Right cardiac atrium (tissue), 5 donors: ENCODE measurements at regions not wholly inside any gene's neighbourhood (a gene's known extent, or its start where the extent isn't known, plus 50 kb on each side); places are given as distances from the start of the nearest gene placed in this dataset.

Experiments used
- ATAC-seq, 2 donors: fragments of 200-7000 bp; cut with Tn5 transposase; one replicate each; pipeline versions ENCODE4 v1.8.0 to v1.9.1; 2020; ENCODE audit warnings: moderate library complexity in 2 of 2, mild to moderate bottlenecking in 1 of 2
- DNase-seq, 3 donors: peaks; one replicate each; pipeline ENCODE4 v3.0.0-alpha.2; 2020
- H3K27ac ChIP-seq: one replicate; pipeline ENCODE4 v1.5.1; 2013; ENCODE audit warnings: mild to moderate bottlenecking, low read length, control low read depth, moderate library complexity
- H3K27me3 ChIP-seq: one replicate; pipeline ENCODE4 v1.6.1; 2013; ENCODE audit not compliant: control insufficient read depth, insufficient read depth
- H3K4me1 ChIP-seq: one replicate; pipeline ENCODE4 v1.6.1; 2013; ENCODE audit warnings: low read length; ENCODE audit not compliant: control insufficient read depth, insufficient read depth
- H3K4me3 ChIP-seq: one replicate; pipeline ENCODE4 v1.5.1; 2013; ENCODE audit warnings: low read length, control low read depth
- H3K9me3 ChIP-seq: one replicate; pipeline ENCODE4 v1.6.1; 2013; ENCODE audit warnings: low read length; ENCODE audit not compliant: control insufficient read depth
- WGBS: extraction: QIAGEN DNeasy Blood & Tissue Kit; methylation state at CpG from one replicate; pipeline ENCODE4 v1.1.7; 2013; 5-methylcytosine and 5-hydroxymethylcytosine counted together
- intact Hi-C, 4 donors: fragments of 100-400 bp; cut with DNase I; formaldehyde crosslinking; loops; one replicate each; pipeline versions ENCODE4 v1.11.0 to v1.14.0; 2022 to 2023
- donor health status: healthy with polysubstance abuse.
- donor health status: DM: no; HTN: yes; CAD: no.
- donor health status: DM: no; HTN: no; CAD: no.
- donor health status: DM: no; HTN: yes; CAD: no; lungs with severe emphysema.
- donor health status: DM: yes; HTN: yes; CAD: no.

DNA sequence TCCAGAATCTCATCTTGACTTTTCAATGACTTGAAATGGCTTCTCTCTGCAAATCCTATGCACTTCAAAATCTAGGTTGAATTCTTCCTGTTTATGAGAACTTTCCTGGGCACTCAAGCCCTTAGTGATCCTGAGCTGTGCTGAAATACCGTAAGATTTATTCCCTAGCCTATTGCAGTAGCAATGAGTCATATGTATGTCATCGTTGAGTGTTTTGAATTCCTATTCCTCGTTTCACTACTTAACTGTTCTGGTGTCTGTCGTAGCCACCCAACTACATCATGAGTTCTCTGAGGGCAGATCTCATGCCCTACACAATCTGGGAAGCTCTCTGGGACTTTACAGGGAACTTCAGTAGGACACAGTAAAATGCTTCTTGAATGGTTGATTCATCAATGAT is 190.8 kb upstream of the TMEM132C start:
- intact Hi-C loops: no loop called here
- Histone ChIP-seq H3K27me3 (no peaks in the 10 kb centered on the region), H3K4me1 (no peaks in the 10 kb centered on the region), H3K4me3 (no peak overlapping the region), H3K27ac (no peak overlapping the region), H3K9me3 (no peaks in the 10 kb centered on the region)
- ATAC-seq (no peak), DNase-seq (no peak)
- WGBS: 60% methylated on average over 4 of the region's 4 CpGs

DNA sequence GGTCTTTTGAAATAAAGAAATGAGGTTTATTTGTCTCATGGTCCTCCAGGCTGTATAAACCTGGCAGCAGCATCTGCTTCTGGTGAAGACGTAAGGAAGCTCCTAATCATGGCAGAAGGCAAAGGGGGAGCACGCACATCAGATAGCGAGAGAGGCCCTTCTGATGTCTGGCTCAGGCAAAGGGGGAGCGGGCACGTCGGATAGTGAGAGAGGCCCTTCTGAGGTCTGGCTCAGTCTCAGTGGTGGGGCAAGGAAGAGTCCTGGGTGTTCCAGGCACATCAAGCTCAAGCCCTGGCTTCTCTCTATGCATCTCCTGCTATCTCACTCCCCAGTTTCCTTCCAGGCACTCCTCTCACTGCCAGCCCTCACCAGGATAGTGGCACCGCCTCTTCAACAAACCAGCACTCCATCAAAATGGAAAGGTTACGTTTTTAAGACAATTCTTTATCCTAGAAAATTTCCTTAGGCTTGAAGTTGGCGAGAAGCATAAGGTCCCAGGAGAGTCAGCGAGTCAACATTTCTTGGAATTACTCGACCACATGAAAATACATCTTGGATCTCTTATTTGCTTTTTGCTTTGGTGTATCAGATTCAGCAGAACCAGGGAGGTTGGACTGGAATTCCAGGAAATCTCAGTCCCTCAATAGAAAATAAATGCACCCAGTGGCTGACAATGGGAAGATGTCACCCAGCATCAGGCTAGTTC is 189.6 kb upstream of the TMEM132C start:
- Histone ChIP-seq H3K4me3 (no peak overlapping the region), H3K27ac (no peak overlapping the region), H3K9me3 (no peaks in the 10 kb centered on the region), H3K27me3 (no peaks in the 10 kb centered on the region), H3K4me1 (no peaks in the 10 kb centered on the region)
- intact Hi-C loops: no loop called here
- DNase-seq (no peak), ATAC-seq (no peak)
- 77% methylated on average over 11 of the region's 11 CpGs for WGBS

DNA sequence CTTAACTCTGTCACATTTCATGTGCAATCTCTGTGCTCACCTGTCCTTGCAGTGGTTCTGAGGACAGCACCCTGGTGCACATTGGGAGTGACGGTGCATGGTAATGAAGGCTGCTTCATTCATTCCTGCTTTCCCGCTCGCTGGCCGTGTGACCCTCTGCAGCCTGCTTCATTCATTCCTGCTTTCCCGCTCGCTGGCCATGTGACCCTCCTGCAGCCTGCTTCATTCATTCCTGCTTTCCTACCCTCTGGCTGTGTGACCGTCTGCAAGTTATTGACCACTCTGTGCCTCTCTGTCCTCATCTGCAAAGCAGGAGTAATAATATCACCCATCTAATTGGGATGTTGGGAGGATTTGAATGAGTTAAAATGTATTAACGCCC is 189.1 kb upstream of the TMEM132C start:
- ATAC-seq: no peak
- no peaks in the 10 kb centered on the region for H3K9me3 ChIP-seq
- H3K27ac ChIP-seq: no peak overlapping the region
- no peak for DNase-seq
- H3K27me3 ChIP-seq: no peaks in the 10 kb centered on the region
- 88% methylated on average over 8 of the region's 8 CpGs for WGBS
- H3K4me1 ChIP-seq: no peaks in the 10 kb centered on the region
- intact Hi-C loops: no loop called here
- no peak overlapping the region for H3K4me3 ChIP-seq

DNA sequence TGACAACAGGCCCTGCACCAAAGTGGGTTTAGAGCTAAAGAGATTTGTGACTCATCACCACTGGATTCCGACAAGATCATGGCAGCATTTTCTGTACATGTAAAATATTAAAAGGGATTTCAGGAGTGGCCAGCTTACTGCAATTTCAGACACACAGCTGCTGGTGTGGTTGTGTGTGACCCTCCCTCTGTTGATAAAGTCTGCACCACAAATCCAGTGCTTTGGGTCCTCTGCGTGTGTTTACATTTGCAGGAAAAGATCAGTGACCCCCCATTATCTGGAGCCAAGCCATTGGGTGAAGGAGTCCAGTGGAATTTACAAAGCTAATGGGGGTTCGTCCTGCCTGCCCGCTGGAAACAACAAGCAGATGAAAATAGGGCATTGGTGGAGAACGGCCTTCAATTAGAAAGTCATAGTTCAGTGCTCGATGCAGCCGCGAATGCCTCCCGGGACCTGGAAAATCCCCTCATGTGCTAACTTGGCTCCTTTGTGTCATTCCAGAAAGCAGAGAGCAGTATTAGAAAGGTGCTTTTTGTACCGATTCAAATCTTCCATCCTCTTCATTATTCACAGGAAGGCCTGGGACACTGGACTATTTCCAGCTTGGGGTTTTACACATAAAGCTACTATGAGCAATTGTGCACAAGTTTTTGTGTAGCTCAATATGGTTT is 188.5 kb upstream of the TMEM132C start:
- 46% methylated on average over 10 of the region's 10 CpGs for WGBS
- Histone ChIP-seq H3K9me3 (no peaks in the 10 kb centered on the region), H3K27me3 (no peaks in the 10 kb centered on the region), H3K4me1 (no peaks in the 10 kb centered on the region), H3K27ac (no peak overlapping the region), H3K4me3 (no peak overlapping the region)
- ATAC-seq: no peak
- no peak for DNase-seq
- intact Hi-C loops: no loop called here

DNA sequence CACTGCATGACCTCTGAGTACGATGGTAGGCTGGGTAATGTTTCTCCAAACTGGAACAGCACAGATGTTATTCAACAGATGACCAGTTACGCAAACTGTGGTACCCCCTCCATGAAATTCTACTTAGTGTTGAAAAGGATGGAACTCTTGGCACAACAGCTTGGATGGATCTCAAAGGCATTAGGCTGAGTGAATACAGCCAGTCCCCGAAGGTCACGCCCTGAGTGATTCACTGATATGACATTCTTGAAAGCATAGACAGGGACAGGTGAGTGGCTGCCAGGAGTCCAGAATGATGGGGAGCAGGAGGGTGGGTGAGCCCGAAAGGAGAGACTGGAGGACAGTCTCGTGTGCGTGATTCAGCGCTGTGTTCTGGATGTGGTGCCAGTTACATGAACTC is 187.5 kb upstream of the TMEM132C start:
- Histone ChIP-seq H3K4me1 (no peaks in the 10 kb centered on the region), H3K9me3 (no peaks in the 10 kb centered on the region), H3K27me3 (no peaks in the 10 kb centered on the region), H3K4me3 (no peak overlapping the region), H3K27ac (no peak overlapping the region)
- intact Hi-C loops: no loop called here
- WGBS: 77% methylated on average over 8 of the region's 8 CpGs
- no peak for ATAC-seq
- DNase-seq: no peak

DNA sequence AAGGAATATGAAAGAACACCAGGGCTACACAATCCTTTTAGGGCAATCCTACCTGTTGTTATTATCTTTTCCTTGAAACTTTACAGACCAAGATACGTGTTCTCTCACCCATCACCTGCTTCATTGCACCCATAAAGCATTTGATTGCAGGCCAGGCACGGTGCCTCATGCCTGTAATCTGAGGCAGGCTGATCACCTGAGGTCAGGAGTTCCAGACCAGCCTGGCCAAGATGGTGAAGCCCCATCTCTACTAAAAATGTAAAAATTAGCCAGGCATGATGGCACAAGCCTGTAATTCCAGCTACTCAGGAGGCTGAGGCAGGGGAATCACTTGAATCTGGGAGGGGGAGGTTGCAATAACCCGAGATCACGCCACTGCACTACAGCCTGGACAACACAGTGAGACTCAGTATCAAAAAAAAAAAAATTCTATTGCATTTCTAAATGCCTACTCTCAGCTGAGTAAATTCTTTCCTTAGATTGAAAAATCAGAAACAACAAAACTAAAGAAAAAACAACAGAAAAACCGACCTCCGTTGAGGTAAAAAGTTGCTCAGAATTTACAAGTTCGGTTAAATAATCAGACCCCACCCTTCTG is 183.7 kb upstream of the TMEM132C start:
- DNase-seq: no peak
- Histone ChIP-seq H3K27me3 (no peaks in the 10 kb centered on the region), H3K4me1 (no peaks in the 10 kb centered on the region), H3K27ac (no peak overlapping the region), H3K9me3 (no peaks in the 10 kb centered on the region), H3K4me3 (no peak overlapping the region)
- no peak for ATAC-seq
- intact Hi-C loops: no loop called here
- 90% methylated on average over 7 of the region's 7 CpGs for WGBS

DNA sequence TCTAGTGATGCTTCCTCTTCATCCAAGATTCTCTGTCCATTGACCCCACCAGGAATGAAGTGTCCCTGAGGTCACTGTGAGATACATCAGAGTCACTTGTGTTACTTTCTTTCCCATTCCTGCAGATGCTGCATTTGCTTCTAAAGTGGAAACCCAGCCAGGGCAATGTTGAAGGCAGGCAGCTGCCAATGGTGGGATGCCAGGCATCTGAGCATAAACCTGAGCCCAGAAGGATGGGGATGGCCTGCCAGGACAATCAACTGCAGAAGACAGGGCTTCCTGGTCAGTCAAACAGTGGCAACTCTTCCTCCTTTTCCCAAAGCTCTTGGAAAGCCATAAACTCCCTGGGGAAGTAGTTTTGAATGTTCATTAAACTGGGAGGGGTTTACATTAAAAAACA is 178.0 kb upstream of the TMEM132C start:
- ATAC-seq: no peak
- Histone ChIP-seq H3K9me3 (no peaks in the 10 kb centered on the region), H3K27me3 (no peaks in the 10 kb centered on the region), H3K4me3 (no peak overlapping the region), H3K4me1 (no peaks in the 10 kb centered on the region), H3K27ac (no peak overlapping the region)
- no peak for DNase-seq
- intact Hi-C loops: no loop called here

DNA sequence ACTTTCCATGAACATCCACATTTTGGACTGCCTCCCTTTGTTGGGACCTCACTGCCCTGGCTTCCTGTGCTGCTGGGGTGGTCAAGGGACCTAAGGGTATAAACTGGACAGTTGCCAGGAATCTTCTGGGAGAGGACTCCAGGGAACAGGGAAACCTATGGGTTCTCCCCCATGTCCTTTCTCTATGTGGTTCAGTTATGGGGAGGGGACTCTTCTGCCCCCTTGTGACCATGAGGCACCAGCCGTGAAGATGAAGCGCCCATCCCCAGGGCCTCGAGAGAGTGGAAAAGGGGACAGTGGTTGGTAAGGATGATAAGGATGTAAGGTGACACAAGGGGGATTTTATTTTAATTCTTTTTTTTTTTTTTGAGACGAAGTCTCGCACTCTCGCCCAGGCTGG is 177.0 kb upstream of the TMEM132C start:
- H3K4me3 ChIP-seq: no peak overlapping the region
- WGBS: 85% methylated on average over 6 of the region's 6 CpGs
- no peaks in the 10 kb centered on the region for H3K9me3 ChIP-seq
- ATAC-seq: no peak
- DNase-seq: no peak
- H3K27me3 ChIP-seq: no peaks in the 10 kb centered on the region
- H3K4me1 ChIP-seq: no peaks in the 10 kb centered on the region
- intact Hi-C loops: no loop called here
- H3K27ac ChIP-seq: no peak overlapping the region

DNA sequence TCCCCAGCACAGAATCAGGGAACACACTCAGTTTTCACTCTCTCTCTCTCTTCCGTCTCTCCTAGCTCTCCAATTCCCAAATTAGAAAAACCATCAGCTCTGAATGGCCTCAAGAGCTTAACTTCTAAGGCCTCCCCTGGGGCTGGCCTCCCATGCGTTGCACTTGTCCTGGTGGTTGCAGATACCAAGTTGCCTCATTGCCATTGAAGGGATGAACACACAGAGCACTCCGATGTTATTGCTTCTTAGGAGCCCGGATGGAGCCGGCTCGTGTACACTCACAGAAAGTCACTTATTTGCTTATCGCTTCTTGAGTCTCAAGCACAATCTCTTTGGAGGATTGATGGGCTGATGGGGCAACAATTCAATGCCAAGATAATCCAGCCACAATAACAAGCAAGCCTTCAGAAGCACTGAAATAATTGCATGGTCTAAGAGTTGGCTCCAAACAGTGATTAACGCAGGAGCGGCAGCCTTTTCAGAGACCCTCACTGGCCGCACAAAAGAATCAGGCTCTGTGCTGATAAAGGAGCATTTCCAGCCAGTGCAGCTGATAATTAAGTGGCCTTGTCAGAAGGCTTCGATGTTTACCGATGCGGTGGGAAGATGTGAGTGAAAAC is 175.8 kb upstream of the TMEM132C start:
- Histone ChIP-seq H3K4me3 (no peak overlapping the region), H3K27ac (no peak overlapping the region), H3K27me3 (no peaks in the 10 kb centered on the region), H3K4me1 (no peaks in the 10 kb centered on the region), H3K9me3 (no peaks in the 10 kb centered on the region)
- DNase-seq (no peak), ATAC-seq (no peak)
- 16% methylated on average over 13 of the region's 13 CpGs for WGBS
- intact Hi-C loops: no loop called here

DNA sequence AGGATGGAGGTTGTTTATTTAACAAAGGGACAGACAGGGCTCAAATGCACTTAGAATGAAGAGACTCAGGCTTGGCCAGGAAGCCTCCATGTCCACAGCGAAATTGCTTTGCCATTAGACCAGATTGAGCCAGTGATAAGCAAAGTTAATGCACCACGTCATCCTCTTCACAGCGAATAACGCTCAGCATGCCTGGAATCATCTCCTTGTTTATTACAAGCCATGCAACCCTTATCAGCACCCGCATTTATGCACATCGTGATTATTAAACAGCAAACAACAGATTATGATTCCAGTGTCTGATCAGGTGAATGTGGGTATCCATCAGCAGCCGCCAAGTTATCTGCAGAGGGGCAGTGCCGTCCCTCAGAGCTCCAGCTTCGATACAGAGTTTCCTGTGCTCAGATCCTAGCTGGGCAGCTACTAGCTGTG is 175.0 kb upstream of the TMEM132C start:
- intact Hi-C loops: no loop called here
- Histone ChIP-seq H3K27me3 (no peaks in the 10 kb centered on the region), H3K27ac (no peak overlapping the region), H3K4me3 (no peak overlapping the region), H3K4me1 (no peaks in the 10 kb centered on the region), H3K9me3 (no peaks in the 10 kb centered on the region)
- no peak for ATAC-seq
- WGBS: 33% methylated on average over 9 of the region's 9 CpGs
- no peak for DNase-seq

DNA sequence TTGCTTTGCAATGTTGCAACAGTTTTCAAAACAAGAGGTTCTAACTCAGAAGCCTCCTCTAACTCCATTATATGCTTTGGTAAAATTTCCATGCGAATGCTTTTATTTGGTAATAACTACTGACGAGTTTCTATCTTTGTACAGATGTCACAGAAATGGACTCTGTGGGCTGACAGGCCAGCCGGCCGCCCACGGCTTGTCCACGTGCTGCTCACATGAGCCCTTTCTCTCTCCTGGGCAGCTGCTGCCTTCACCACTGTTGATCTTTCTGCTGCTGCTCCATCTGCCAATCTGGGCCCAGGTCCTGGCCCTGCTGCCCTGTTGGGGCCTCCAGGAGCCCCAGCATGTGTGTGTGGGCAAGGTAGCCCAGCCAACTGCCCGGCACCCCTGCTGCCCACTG is 168.2 kb upstream of the TMEM132C start:
- Histone ChIP-seq H3K4me3 (no peak overlapping the region), H3K9me3 (no peaks in the 10 kb centered on the region), H3K4me1 (no peaks in the 10 kb centered on the region), H3K27ac (no peak overlapping the region), H3K27me3 (no peaks in the 10 kb centered on the region)
- DNase-seq (no peak), ATAC-seq (no peak)
- 69% methylated on average over 7 of the region's 7 CpGs for WGBS
- intact Hi-C loops: no loop called here
